ENCODE measurements at regions not wholly inside any gene's neighbourhood (a gene's known extent, or its start where the extent isn't known, plus 50 kb on each side); places are given as distances from the start of the nearest gene placed in this dataset.

GRCh38 chr6:90429713-90430112, 133.1 kb upstream of the BACH2 start:
- H3K79me2 ChIP-seq (ENCODE audit: insufficient read depth, low read length) = no peaks in the 10 kb centered on the region
- H3K9me3 ChIP-seq (ENCODE audit: low read length) = peaks cover 53% of the 10 kb centered on the region
- no peak overlapping the region for H3K4me3 ChIP-seq (ENCODE audit: low read depth, low read length, poor library complexity, severe bottlenecking)
- no peak overlapping the region for H3K4me2 ChIP-seq (ENCODE audit: low read length)
- no peak for TF ChIP-seq CTCF (IDR thresholded peaks at IDR 0.05; ENCODE audit: low read length)
- no peak for TF ChIP-seq EZH2 (IDR thresholded peaks at IDR 0.05; ENCODE audit: borderline replicate concordance, low read length)
- H4K20me1 ChIP-seq (ENCODE audit: insufficient read depth, low read length) = no peaks in the 10 kb centered on the region
- H3K27ac ChIP-seq (ENCODE audit: low read depth, low read length, poor library complexity, severe bottlenecking) = no peak overlapping the region
- no peak overlapping the region for H2AFZ ChIP-seq (ENCODE audit: low read length)
- H3K9me2 ChIP-seq (ENCODE audit: low read depth, low read length) = no peaks in the 10 kb centered on the region
- H3K9ac ChIP-seq (ENCODE audit: low read length) = no peak overlapping the region
- H3K27me3 ChIP-seq (ENCODE audit: insufficient read depth, low read length) = no peaks in the 10 kb centered on the region
- H3K36me3 ChIP-seq (ENCODE audit: insufficient read depth, low read length) = no peaks in the 10 kb centered on the region; the same call in 1 of the 2 replicates
- H3K4me1 ChIP-seq (ENCODE audit: insufficient read depth, low read length, severe bottlenecking) = peaks cover 17% of the 10 kb centered on the region
- H3F3A ChIP-seq (ENCODE audit: insufficient read depth, low read length) = no peaks in the 10 kb centered on the region

GRCh38 chr6:90428514-90428913, 131.9 kb upstream of the BACH2 start:
- Histone ChIP-seq H3K79me2 (ENCODE audit: insufficient read depth, low read length) (no peaks in the 10 kb centered on the region), H3K4me1 (ENCODE audit: insufficient read depth, low read length, severe bottlenecking) (peaks cover 19% of the 10 kb centered on the region), H3K4me3 (ENCODE audit: low read depth, low read length, poor library complexity, severe bottlenecking) (no peak overlapping the region), H4K20me1 (ENCODE audit: insufficient read depth, low read length) (no peaks in the 10 kb centered on the region), H3K9ac (ENCODE audit: low read length) (no peak overlapping the region), H3K9me2 (ENCODE audit: low read depth, low read length) (no peaks in the 10 kb centered on the region), H2AFZ (ENCODE audit: low read length) (no peak overlapping the region), H3K27ac (ENCODE audit: low read depth, low read length, poor library complexity, severe bottlenecking) (no peak overlapping the region), H3K4me2 (ENCODE audit: low read length) (no peak overlapping the region), H3F3A (ENCODE audit: insufficient read depth, low read length) (no peaks in the 10 kb centered on the region), H3K9me3 (ENCODE audit: low read length) (peaks cover 45% of the 10 kb centered on the region), H3K36me3 (ENCODE audit: insufficient read depth, low read length) (no peaks in the 10 kb centered on the region; the same call in 1 of the 2 replicates), H3K27me3 (ENCODE audit: insufficient read depth, low read length) (no peaks in the 10 kb centered on the region)
- TF ChIP-seq EZH2 (IDR thresholded peaks at IDR 0.05; ENCODE audit: borderline replicate concordance, low read length) (no peak), CTCF (IDR thresholded peaks at IDR 0.05; ENCODE audit: low read length) (no peak)

- Histone ChIP-seq H3K9me3 (ENCODE audit: low read length) (peaks cover 22% of the 10 kb centered on the region), H3K4me1 (ENCODE audit: insufficient read depth, low read length, severe bottlenecking) (peaks cover 31% of the 10 kb centered on the region), H3K4me3 (ENCODE audit: low read depth, low read length, poor library complexity, severe bottlenecking) (peak overlapping the region; percentile 35), H2AFZ (ENCODE audit: low read length) (peak overlapping the region; percentile 92), H4K20me1 (ENCODE audit: insufficient read depth, low read length) (no peaks in the 10 kb centered on the region), H3K9me2 (ENCODE audit: low read depth, low read length) (no peaks in the 10 kb centered on the region), H3K36me3 (ENCODE audit: insufficient read depth, low read length) (no peaks in the 10 kb centered on the region), H3K4me2 (ENCODE audit: low read length) (peak overlapping the region; percentile 66), H3K79me2 (ENCODE audit: insufficient read depth, low read length) (no peaks in the 10 kb centered on the region), H3F3A (ENCODE audit: insufficient read depth, low read length) (0 out of 2 replicates have a peak, but pooled peaks cover 4% of the 10 kb centered on the region), H3K27ac (ENCODE audit: low read depth, low read length, poor library complexity, severe bottlenecking) (peak overlapping the region; percentile 65), H3K9ac (ENCODE audit: low read length) (peak overlapping the region; percentile 43), H3K27me3 (ENCODE audit: insufficient read depth, low read length) (no peaks in the 10 kb centered on the region)
- no peak for TF ChIP-seq EZH2 (IDR thresholded peaks at IDR 0.05; ENCODE audit: borderline replicate concordance, low read length)
- TF ChIP-seq CTCF (IDR thresholded peaks at IDR 0.05; ENCODE audit: low read length) = no peak
Observed at GRCh38 chr6:90425161-90425641, 128.6 kb upstream of the BACH2 start.
